ENCODE measurements at regions not wholly inside any gene's neighbourhood (a gene's known extent, or its start where the extent isn't known, plus 50 kb on each side); places are given as distances from the start of the nearest gene placed in this dataset.

- no peak for DNase-seq (ENCODE audit: low spot score)
These were observed 462.9 kb downstream of the CDK5RAP2 start for GRCh38 chr9:120117081-120117480.

GRCh38 chr9:120110520-120110919, 469.4 kb downstream of the CDK5RAP2 start:
- DNase-seq (ENCODE audit: low spot score), result no peak

- DNase-seq (ENCODE audit: low spot score), result no peak
These were observed 470.7 kb downstream of the CDK5RAP2 start for GRCh38 chr9:120109242-120109641.

- no peak for DNase-seq (ENCODE audit: low spot score)
These were observed 472.8 kb downstream of the CDK5RAP2 start for GRCh38 chr9:120107138-120107537.

GRCh38 chr9:120104771-120105170, 475.2 kb downstream of the CDK5RAP2 start:
- DNase-seq (ENCODE audit: low spot score), result no peak

- DNase-seq (ENCODE audit: low spot score), result no peak
These were observed 479.4 kb downstream of the CDK5RAP2 start for GRCh38 chr9:120100595-120100994.

GRCh38 chr9:120099065-120099464, 480.9 kb downstream of the CDK5RAP2 start:
- no peak for DNase-seq (ENCODE audit: low spot score)

- DNase-seq (ENCODE audit: low spot score), result no peak
These were observed 481.4 kb downstream of the CDK5RAP2 start for GRCh38 chr9:120098584-120098983.

- no peak for DNase-seq (ENCODE audit: low spot score)
These were observed 488.8 kb downstream of the CDK5RAP2 start for GRCh38 chr9:120091206-120091605.

- DNase-seq (ENCODE audit: low spot score), result no peak
These were observed 499.1 kb downstream of the CDK5RAP2 start for GRCh38 chr9:120080849-120081248.

GRCh38 chr9:120078112-120078511, 501.9 kb downstream of the CDK5RAP2 start:
- DNase-seq (ENCODE audit: low spot score), result no peak

- no peak for DNase-seq (ENCODE audit: low spot score)
These were observed 508.2 kb downstream of the CDK5RAP2 start for GRCh38 chr9:120071760-120072159.

GRCh38 chr9:120066315-120066714, 513.7 kb downstream of the CDK5RAP2 start:
- DNase-seq (ENCODE audit: low spot score), result no peak

- no peak for DNase-seq (ENCODE audit: low spot score)
These were observed 514.8 kb downstream of the CDK5RAP2 start for GRCh38 chr9:120065151-120065550.

GRCh38 chr9:120045011-120045410, 535.0 kb downstream of the CDK5RAP2 start:
- no peak for DNase-seq (ENCODE audit: low spot score)

- no peak for DNase-seq (ENCODE audit: low spot score)
These were observed 536.5 kb downstream of the CDK5RAP2 start for GRCh38 chr9:120043448-120043847.

GRCh38 chr9:120040896-120041295, 539.1 kb downstream of the CDK5RAP2 start:
- DNase-seq (ENCODE audit: low spot score), result no peak

- DNase-seq (ENCODE audit: low spot score), result no peak
These were observed 541.6 kb downstream of the CDK5RAP2 start for GRCh38 chr9:120038342-120038741.

- DNase-seq (ENCODE audit: low spot score), result peak; percentile 38
These were observed 547.3 kb downstream of the CDK5RAP2 start for GRCh38 chr9:120032639-120033038.

- peak; percentile 44 for DNase-seq (ENCODE audit: low spot score)
These were observed 549.1 kb downstream of the CDK5RAP2 start for GRCh38 chr9:120030847-120031246.

- DNase-seq (ENCODE audit: low spot score), result no peak
These were observed 561.4 kb downstream of the CDK5RAP2 start for GRCh38 chr9:120018550-120018949.

- no peak for DNase-seq (ENCODE audit: low spot score)
These were observed 561.9 kb downstream of the CDK5RAP2 start for GRCh38 chr9:120018037-120018436.

- no peak for DNase-seq (ENCODE audit: low spot score)
These were observed 563.7 kb downstream of the CDK5RAP2 start for GRCh38 chr9:120016231-120016630.

GRCh38 chr9:120014796-120015195, 565.2 kb downstream of the CDK5RAP2 start:
- no peak for DNase-seq (ENCODE audit: low spot score)

- no peak for DNase-seq (ENCODE audit: low spot score)
These were observed 570.1 kb downstream of the CDK5RAP2 start for GRCh38 chr9:120009856-120010255.
